Chondrocyte (in vitro differentiated cells): ENCODE measurements at regions not wholly inside any gene's neighbourhood (a gene's known extent, or its start where the extent isn't known, plus 50 kb on each side); places are given as distances from the start of the nearest gene placed in this dataset.
A peak's percentile ranks its signal among the peaks of the same experiment; 100 is the strongest.

Source experiments
- DNase-seq: peaks from one replicate; pipeline ENCODE4 v3.0.0; 2021; ENCODE audit warnings: mixed read lengths, low spot score
- H3K27ac Mint-ChIP-seq: one replicate; pipeline ENCODE4 v1.8.0; 2021; ENCODE audit warnings: mild to moderate bottlenecking, moderate library complexity, mixed read lengths; ENCODE audit not compliant: unreplicated experiment
- H3K27me3 Mint-ChIP-seq: 2 replicates; pipeline ENCODE4 v1.8.0; 2021; ENCODE audit warnings: low read depth, mixed read lengths
- H3K36me3 Mint-ChIP-seq: 2 replicates; pipeline ENCODE4 v1.8.0; 2021; ENCODE audit warnings: low read depth, mixed read lengths
- H3K4me1 Mint-ChIP-seq: 2 replicates; pipeline ENCODE4 v1.8.0; 2021; ENCODE audit warnings: low read depth, mild to moderate bottlenecking, mixed read lengths
- H3K4me3 Mint-ChIP-seq: one replicate; pipeline ENCODE4 v1.8.0; 2021; ENCODE audit warnings: mild to moderate bottlenecking, moderate library complexity, mixed read lengths; ENCODE audit not compliant: unreplicated experiment
- H3K9me3 Mint-ChIP-seq: 2 replicates; pipeline ENCODE4 v1.8.0; 2021; ENCODE audit warnings: low read depth, mixed read lengths
- CTCF ChIP-seq: fragments of 200-600 bp; sonication (generic); IDR thresholded peaks from 2 replicates; pipeline ENCODE4 v1.5.0; 2021; ENCODE audit warnings: antibody characterized with exemption, mild to moderate bottlenecking, moderate library complexity

- H3K36me3 Mint-ChIP-seq = no peaks in the 10 kb centered on the region
- no peak overlapping the region for H3K4me3 Mint-ChIP-seq
- H3K27me3 Mint-ChIP-seq = no peaks in the 10 kb centered on the region
- no peak overlapping the region for H3K27ac Mint-ChIP-seq
- DNase-seq = no peak
- H3K9me3 Mint-ChIP-seq = no peaks in the 10 kb centered on the region
- TF ChIP-seq CTCF = no peak
- H3K4me1 Mint-ChIP-seq = peaks cover 25% of the 10 kb centered on the region
These were observed 57.4 kb upstream of the FOXN3 start for GRCh38 chr14:89474464-89474863.

GRCh38 chr14:89473989-89474388 is 57.0 kb upstream of the FOXN3 start:
- Mint-ChIP-seq H3K4me3 (no peak overlapping the region), H3K36me3 (no peaks in the 10 kb centered on the region), H3K9me3 (no peaks in the 10 kb centered on the region), H3K4me1 (peaks cover 26% of the 10 kb centered on the region), H3K27ac (no peak overlapping the region), H3K27me3 (no peaks in the 10 kb centered on the region)
- DNase-seq = no peak
- no peak for TF ChIP-seq CTCF

- H3K9me3 Mint-ChIP-seq = no peaks in the 10 kb centered on the region
- peaks cover 26% of the 10 kb centered on the region for H3K4me1 Mint-ChIP-seq
- no peak for DNase-seq
- TF ChIP-seq CTCF = no peak
- H3K36me3 Mint-ChIP-seq = no peaks in the 10 kb centered on the region
- no peak overlapping the region for H3K27ac Mint-ChIP-seq
- H3K27me3 Mint-ChIP-seq = no peaks in the 10 kb centered on the region
- no peak overlapping the region for H3K4me3 Mint-ChIP-seq
These were observed 56.5 kb upstream of the FOXN3 start for GRCh38 chr14:89473569-89473968.

GRCh38 chr14:89470401-89470800 is 53.4 kb upstream of the FOXN3 start:
- Mint-ChIP-seq H3K4me1 (peaks cover 23% of the 10 kb centered on the region), H3K27me3 (no peaks in the 10 kb centered on the region), H3K27ac (peak overlapping the region; percentile 88), H3K4me3 (no peak overlapping the region), H3K9me3 (no peaks in the 10 kb centered on the region), H3K36me3 (peaks cover 3% of the 10 kb centered on the region)
- peak; percentile 32 for DNase-seq
- TF ChIP-seq CTCF = no peak

GRCh38 chr14:89469210-89470198 is 52.5 kb upstream of the FOXN3 start:
- H3K36me3 Mint-ChIP-seq = peaks cover 7% of the 10 kb centered on the region
- H3K4me3 Mint-ChIP-seq = no peak overlapping the region
- no peaks in the 10 kb centered on the region for H3K9me3 Mint-ChIP-seq
- no peak for TF ChIP-seq CTCF
- no peaks in the 10 kb centered on the region for H3K27me3 Mint-ChIP-seq
- H3K4me1 Mint-ChIP-seq = peaks cover 23% of the 10 kb centered on the region
- DNase-seq = peak; percentile 50
- H3K27ac Mint-ChIP-seq = peak overlapping the region; percentile 88
